T-cell (primary cell): ENCODE measurements at regions not wholly inside any gene's neighbourhood (a gene's known extent, or its start where the extent isn't known, plus 50 kb on each side); places are given as distances from the start of the nearest gene placed in this dataset.
A peak's percentile ranks its signal among the peaks of the same experiment; 100 is the strongest.

Source experiments
- ATAC-seq, 4 experiments: fragments of 200-7000 bp in 3 of 4; fragments of 150-1000 bp in 1 of 4; cut with Tn5 transposase; replicated peaks in 1 of 4; 1 replicate in 3 of 4; 2 replicates in 1 of 4; pipeline ENCODE4 v1.10.0; 2021; ENCODE audit warnings: moderate library complexity in 3 of 4, mild to moderate bottlenecking in 2 of 4, moderate number of reproducible peaks in 1 of 4
- CTCF ChIA-PET, 2 donors: fragments of 300-600 bp; sonication (Branson Sonifier 250); formaldehyde crosslinking; loops; one replicate each; lab custom pipeline; 2022; ENCODE audit warnings: antibody characterized with exemption in 2 of 2; lab: Charles Lee
- POLR2A ChIA-PET, 2 donors: fragments of 300-600 bp; sonication (Branson Sonifier 250); formaldehyde crosslinking; loops; one replicate each; lab custom pipeline; 2022; ENCODE audit warnings: antibody characterized with exemption in 2 of 2; lab: Charles Lee
- DNase-seq, 35 experiments: peaks; one replicate each; pipeline versions ENCODE4 v3.0.0 to v3.0.0-alpha.2; 2013 to 2023
- H3K27ac ChIP-seq: one replicate; pipeline ENCODE4 v1.5.1; 2013; ENCODE audit warnings: low read length
- H3K27me3 ChIP-seq, 2 experiments: replicated peaks in 1 of 2; 1 replicate in 1 of 2; 2 replicates in 1 of 2; pipeline versions ENCODE4 v1.6.1 to v1.7.0; 2013; ENCODE audit warnings: low read length in 1 of 2, mixed read lengths in 1 of 2; ENCODE audit not compliant: control insufficient read depth in 2 of 2, insufficient read depth in 2 of 2; ENCODE audit errors: extremely low read depth in 1 of 2
- H3K36me3 ChIP-seq, 2 donors: 1 replicate in 1 of 2; 2 replicates in 1 of 2; pipeline versions ENCODE4 v1.6.1 to v1.7.0; 2013; ENCODE audit warnings: low read length in 1 of 2; ENCODE audit not compliant: control insufficient read depth in 2 of 2, insufficient read depth in 1 of 2; ENCODE audit errors: extremely low read depth in 1 of 2
- H3K4me1 ChIP-seq, 2 experiments: 1 replicate in 1 of 2; 2 replicates in 1 of 2; pipeline versions ENCODE4 v1.6.1 to v1.7.0; 2013; ENCODE audit warnings: low read length in 2 of 2, mixed read lengths in 1 of 2; ENCODE audit not compliant: insufficient read depth in 2 of 2, control insufficient read depth in 1 of 2; ENCODE audit errors: extremely low read depth in 1 of 2
- H3K4me3 ChIP-seq, 2 donors: 1 replicate in 1 of 2; 2 replicates in 1 of 2; pipeline versions ENCODE4 v1.5.1 to v1.7.0; 2013; ENCODE audit warnings: mild to moderate bottlenecking in 2 of 2, low read length in 1 of 2, moderate library complexity in 1 of 2; ENCODE audit not compliant: control insufficient read depth in 1 of 2; ENCODE audit errors: extremely low read depth in 1 of 2
- H3K9me3 ChIP-seq: 2 replicates; pipeline ENCODE4 v1.7.0; 2013
- H3K27ac Mint-ChIP-seq, 2 donors: one replicate each; pipeline ENCODE4 v1.8.0; 2020 to 2021; ENCODE audit warnings: mild to moderate bottlenecking in 2 of 2, mixed read lengths in 2 of 2
- H3K27me3 Mint-ChIP-seq, 2 donors: one replicate each; pipeline ENCODE4 v1.8.0; 2021 to 2022; ENCODE audit warnings: mixed read lengths in 2 of 2
- H3K36me3 Mint-ChIP-seq: one replicate; pipeline ENCODE4 v1.8.0; 2021; ENCODE audit warnings: mixed read lengths
- H3K4me1 Mint-ChIP-seq, 3 donors: one replicate each; pipeline ENCODE4 v1.8.0; 2020 to 2022; ENCODE audit warnings: mixed read lengths in 3 of 3, mild to moderate bottlenecking in 1 of 3
- H3K4me3 Mint-ChIP-seq, 3 donors: one replicate each; pipeline ENCODE4 v1.8.0; 2020 to 2022; ENCODE audit warnings: mild to moderate bottlenecking in 3 of 3, mixed read lengths in 3 of 3, moderate library complexity in 3 of 3
- H3K9me3 Mint-ChIP-seq, 3 donors: one replicate each; pipeline ENCODE4 v1.8.0; 2020 to 2022; ENCODE audit warnings: mixed read lengths in 3 of 3
- WGBS: methylation state at CpG from one replicate; pipeline ENCODE4 v1.1.5; 2013; ENCODE audit warnings: missing lambda C conversion rate; ENCODE audit not compliant: insufficient coverage; 5-methylcytosine and 5-hydroxymethylcytosine counted together

DNA sequence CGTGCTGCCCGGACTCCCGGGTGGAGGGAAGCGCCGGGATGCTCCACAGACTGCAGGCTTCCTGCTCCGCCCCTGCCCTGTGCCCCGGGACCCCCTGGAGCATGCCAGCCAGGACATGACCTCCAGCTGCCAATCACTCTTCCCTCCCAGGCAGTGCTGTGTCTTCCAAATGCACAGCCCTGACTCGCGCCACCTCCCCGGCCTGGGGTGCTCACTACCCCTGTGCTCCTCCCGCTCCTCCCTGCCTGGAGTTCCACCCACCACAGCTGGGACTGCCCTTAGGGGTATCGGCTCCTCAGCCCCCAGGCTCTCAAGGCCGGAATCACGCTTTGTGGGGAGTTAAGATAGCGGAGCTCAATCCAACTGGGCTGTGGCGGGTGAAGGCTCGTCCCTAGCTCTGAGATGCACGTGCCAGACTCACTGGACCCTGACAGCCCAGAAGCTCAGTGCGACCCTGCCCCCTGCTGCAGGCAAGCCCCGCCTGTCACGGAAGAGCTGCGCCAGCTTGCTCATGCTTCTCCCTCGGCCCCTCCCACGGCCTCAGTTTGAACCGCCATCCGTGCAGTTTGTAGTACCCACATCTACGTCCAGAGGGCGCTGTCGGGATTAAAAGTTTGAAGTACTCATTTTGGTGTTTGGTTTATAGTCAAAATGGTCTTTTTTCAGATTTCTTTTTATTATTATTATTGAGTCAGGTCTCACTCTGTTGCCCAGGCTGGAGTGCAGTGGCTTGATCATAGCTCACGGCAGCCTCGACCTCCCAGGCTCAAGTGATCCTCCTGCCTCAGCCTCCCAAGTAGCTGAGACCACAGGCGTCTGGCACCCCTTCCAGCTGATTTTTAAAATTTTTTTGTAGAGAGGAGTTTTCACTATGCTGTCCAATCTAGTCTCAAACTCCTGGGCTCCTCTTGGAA, 142.5 kb upstream of the TCERG1L start:
- POLR2A ChIA-PET: no interaction called here
- ATAC-seq: peak in 2 of 4 experiments; percentile 36 to 47

DNA sequence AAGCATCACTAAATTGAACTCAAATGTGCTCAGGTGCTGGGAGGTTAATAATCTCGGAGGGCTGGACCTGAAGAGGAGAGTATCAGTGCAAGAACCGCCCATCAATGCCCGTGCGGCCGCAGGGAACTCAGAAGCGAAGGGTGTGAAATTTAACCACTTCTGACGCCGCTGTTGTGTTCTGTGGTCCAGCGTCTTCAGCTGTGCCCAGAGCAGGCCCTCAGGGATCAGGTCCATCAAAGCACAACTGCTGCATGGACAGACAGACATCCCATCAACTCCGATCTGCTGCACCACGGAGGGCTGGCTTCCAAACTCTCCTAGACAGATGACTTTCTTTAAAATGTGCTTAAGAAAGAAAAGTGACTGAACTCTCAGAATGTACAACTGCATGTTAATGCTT, 144.9 kb upstream of the TCERG1L start:
- WGBS: 83% methylated on average over 9 of the region's 11 CpGs
- Mint-ChIP-seq H3K36me3 (no peaks in the 10 kb centered on the region), H3K4me1 (peaks cover 4 to 8% (median 7%) of the 10 kb centered on the region in 3 donors), H3K9me3 (no peaks in the 10 kb centered on the region), H3K27ac (no peak overlapping the region), H3K27me3 (peaks cover 20 to 23% of the 10 kb centered on the region in 2 donors), H3K4me3 (no peak overlapping the region)
- Histone ChIP-seq H3K27ac (no peak overlapping the region), H3K4me1 (peaks cover 0 to 6% of the 10 kb centered on the region in 2 experiments), H3K27me3 (peaks cover 0 to 26% of the 10 kb centered on the region in 2 experiments), H3K9me3 (no peaks in the 10 kb centered on the region), H3K4me3 (no peak overlapping the region), H3K36me3 (no peaks in the 10 kb centered on the region)
- ChIA-PET POLR2A (no interaction called here), CTCF (no interaction called here)
- no peak for DNase-seq
- no peak for ATAC-seq

More for the DNA sequence above, 142.5 kb upstream of the TCERG1L start:
- Histone ChIP-seq H3K36me3 (no peaks in the 10 kb centered on the region), H3K4me1 (peaks cover 0 to 6% of the 10 kb centered on the region in 2 experiments), H3K27ac (no peak overlapping the region), H3K9me3 (no peaks in the 10 kb centered on the region), H3K4me3 (peak overlapping the region in 1 of 2 donors; percentile 29), H3K27me3 (peaks cover 0 to 40% of the 10 kb centered on the region in 2 experiments)
- Mint-ChIP-seq H3K4me1 (peaks cover 4 to 8% (median 7%) of the 10 kb centered on the region in 3 donors), H3K9me3 (no peaks in the 10 kb centered on the region), H3K36me3 (no peaks in the 10 kb centered on the region), H3K27ac (no peak overlapping the region), H3K27me3 (peaks cover 20 to 23% of the 10 kb centered on the region in 2 donors), H3K4me3 (peak overlapping the region in 2 of 3 donors; percentile 41 to 79)
- WGBS: 25% methylated on average over 22 of the region's 32 CpGs
- DNase-seq: peak in 30 of 35 experiments; percentile 9 to 61 (median 34)
- CTCF ChIA-PET: interaction anchor here (0.7 to 1.0 kb wide), 3 partner anchors 10 to 27 kb away, joined by 3 read pairs; no protein-coding TSS in a partner anchor

DNA sequence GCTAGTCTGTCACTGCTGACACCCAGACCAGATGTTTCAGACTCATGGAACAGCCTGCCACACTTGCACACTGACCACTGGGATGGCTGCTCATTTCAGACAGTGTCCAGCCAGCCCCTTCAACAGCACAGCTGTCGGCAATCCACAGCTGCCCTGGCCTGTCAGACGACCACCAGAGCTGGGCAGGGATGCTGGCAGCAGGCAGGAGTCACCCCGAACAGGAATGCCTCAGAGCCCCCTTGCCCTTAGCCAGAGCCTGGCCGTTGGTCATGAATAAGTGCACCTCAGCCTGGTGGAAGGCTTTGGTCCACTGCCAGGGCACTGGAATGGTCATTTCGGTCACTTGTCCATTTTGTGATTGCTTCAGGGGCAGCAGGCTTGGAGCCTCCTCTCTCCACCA, 149.6 kb upstream of the TCERG1L start:
- Mint-ChIP-seq H3K27me3 (peaks cover 0 to 5% of the 10 kb centered on the region in 2 donors), H3K4me1 (no peaks in the 10 kb centered on the region), H3K36me3 (no peaks in the 10 kb centered on the region), H3K4me3 (no peak overlapping the region), H3K27ac (no peak overlapping the region), H3K9me3 (no peaks in the 10 kb centered on the region)
- ATAC-seq: no peak
- Histone ChIP-seq H3K9me3 (no peaks in the 10 kb centered on the region), H3K4me3 (no peak overlapping the region), H3K27me3 (no peaks in the 10 kb centered on the region), H3K4me1 (no peaks in the 10 kb centered on the region), H3K27ac (no peak overlapping the region), H3K36me3 (no peaks in the 10 kb centered on the region)
- CTCF ChIA-PET: no interaction called here
- no peak for DNase-seq
- 49% methylated on average over 5 of the region's 5 CpGs for WGBS
- POLR2A ChIA-PET: no interaction called here

DNA sequence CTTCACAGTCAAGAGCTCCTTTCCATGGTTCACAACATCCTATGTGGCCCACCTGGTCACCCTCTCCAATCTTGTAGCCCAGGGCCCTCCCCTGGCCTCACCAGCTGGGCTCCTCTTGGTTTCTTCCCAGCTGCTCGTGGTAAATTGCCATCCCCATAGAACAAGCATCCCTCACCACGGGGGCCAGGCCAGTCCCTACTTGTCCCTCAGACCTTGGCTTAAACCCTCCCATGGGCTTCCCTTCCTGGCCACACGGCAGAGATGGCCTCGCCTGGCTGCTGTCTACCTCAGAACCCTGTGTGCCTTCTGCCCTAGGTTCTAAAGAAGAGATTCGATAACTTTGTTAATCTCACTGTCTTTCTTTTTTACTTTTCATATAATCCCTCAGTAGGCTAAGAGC, 153.3 kb upstream of the TCERG1L start:
- Mint-ChIP-seq H3K4me1 (no peaks in the 10 kb centered on the region), H3K4me3 (no peak overlapping the region), H3K36me3 (no peaks in the 10 kb centered on the region), H3K9me3 (no peaks in the 10 kb centered on the region), H3K27me3 (peaks cover 0 to 3% of the 10 kb centered on the region in 2 donors), H3K27ac (no peak overlapping the region)
- ATAC-seq (no peak), DNase-seq (no peak)
- no peaks in the 10 kb centered on the region for H3K9me3 ChIP-seq
- 79% methylated on average over 2 of the region's 5 CpGs for WGBS
- no peaks in the 10 kb centered on the region for H3K4me1 ChIP-seq
- ChIA-PET CTCF (interaction anchor here in 1 of 2 donors (0.6 kb wide), 1 partner anchor 11 kb away, joined by 3 read pairs; no protein-coding TSS in a partner anchor), POLR2A (no interaction called here)
- no peak overlapping the region for H3K27ac ChIP-seq
- H3K4me3 ChIP-seq: no peak overlapping the region
- no peaks in the 10 kb centered on the region for H3K27me3 ChIP-seq
- H3K36me3 ChIP-seq: no peaks in the 10 kb centered on the region

DNA sequence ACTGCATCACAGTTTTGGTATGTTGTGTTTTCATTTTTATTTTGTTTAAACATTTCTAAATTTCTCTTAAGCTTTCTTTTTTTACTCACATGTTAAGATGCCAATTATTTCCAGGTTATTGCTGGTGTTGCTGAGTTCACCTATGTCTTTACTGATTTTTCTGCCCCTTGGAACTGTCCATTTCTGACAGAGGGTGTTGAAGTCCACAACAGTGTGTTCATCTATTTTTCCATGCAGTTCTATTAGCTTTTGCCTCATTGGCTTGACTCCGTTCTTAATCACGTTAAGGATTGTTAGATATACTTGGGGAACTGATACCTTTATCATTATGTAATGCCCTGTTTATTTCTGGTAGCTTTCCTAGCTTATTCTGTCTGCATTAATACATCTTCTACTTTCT, 158.0 kb upstream of the TCERG1L start:
- H3K27me3 Mint-ChIP-seq: peaks cover 5 to 14% of the 10 kb centered on the region in 2 donors
- no peaks in the 10 kb centered on the region for H3K4me1 Mint-ChIP-seq
- H3K4me3 Mint-ChIP-seq: no peak overlapping the region
- CTCF ChIA-PET: no interaction called here
- H3K4me1 ChIP-seq: no peaks in the 10 kb centered on the region
- no peaks in the 10 kb centered on the region for H3K9me3 ChIP-seq
- no CpG with 5 or more reads among the region's 2 CpGs for WGBS
- no peaks in the 10 kb centered on the region for H3K27me3 ChIP-seq
- H3K9me3 Mint-ChIP-seq: peaks cover 0 to 6% (median 0%) of the 10 kb centered on the region in 3 donors
- H3K27ac ChIP-seq: no peak overlapping the region
- no peak overlapping the region for H3K27ac Mint-ChIP-seq
- no peak for DNase-seq
- H3K4me3 ChIP-seq: no peak overlapping the region
- ATAC-seq: no peak
- no peaks in the 10 kb centered on the region for H3K36me3 ChIP-seq
- H3K36me3 Mint-ChIP-seq: no peaks in the 10 kb centered on the region
- POLR2A ChIA-PET: interaction anchor here in 1 of 2 donors (0.5 kb wide), 1 partner anchor 36 kb away, joined by 5 read pairs; no protein-coding TSS in a partner anchor

DNA sequence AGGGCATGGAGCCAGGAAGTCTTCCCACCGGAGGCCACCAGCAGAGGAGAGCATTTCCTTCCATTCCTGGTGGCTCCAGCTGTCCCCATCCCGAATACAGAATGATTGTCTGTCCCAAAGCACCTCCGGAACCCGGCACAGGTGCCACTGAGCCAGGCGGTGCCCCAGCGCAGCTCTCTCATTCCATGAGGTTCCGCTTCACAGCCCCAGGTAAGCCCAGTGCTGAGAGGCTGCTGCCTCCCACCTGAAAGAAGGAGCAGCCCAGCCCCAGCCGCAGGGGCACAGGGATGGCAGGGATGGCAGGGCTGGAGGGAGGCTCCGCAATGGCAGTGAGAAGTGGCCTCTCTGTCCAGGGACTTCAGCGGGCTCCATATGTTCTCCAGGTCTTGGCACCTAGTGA, 162.1 kb upstream of the TCERG1L start:
- 87% methylated on average over 9 of the region's 10 CpGs for WGBS
- Histone ChIP-seq H3K36me3 (no peaks in the 10 kb centered on the region), H3K4me3 (no peak overlapping the region), H3K27me3 (peaks cover 0 to 5% of the 10 kb centered on the region in 2 experiments), H3K9me3 (no peaks in the 10 kb centered on the region), H3K4me1 (no peaks in the 10 kb centered on the region), H3K27ac (no peak overlapping the region)
- no peak overlapping the region for H3K4me3 Mint-ChIP-seq
- H3K4me1 Mint-ChIP-seq: no peaks in the 10 kb centered on the region
- ATAC-seq (no peak), DNase-seq (no peak)
- POLR2A ChIA-PET: no interaction called here
- CTCF ChIA-PET: no interaction called here
- no peak overlapping the region for H3K27ac Mint-ChIP-seq
- H3K9me3 Mint-ChIP-seq: peaks cover 0 to 6% (median 0%) of the 10 kb centered on the region in 3 donors
- no peaks in the 10 kb centered on the region for H3K36me3 Mint-ChIP-seq
- H3K27me3 Mint-ChIP-seq: peaks cover 5 to 14% of the 10 kb centered on the region in 2 donors
